ENCODE measurements at regions not wholly inside any gene's neighbourhood (a gene's known extent, or its start where the extent isn't known, plus 50 kb on each side); places are given as distances from the start of the nearest gene placed in this dataset.

- TF ChIP-seq CTCF (conservative IDR thresholded peaks at IDR 0.05; ENCODE audit: low read depth, low read length): no peak
- TF ChIP-seq FOS (IDR thresholded peaks at IDR 0.05; ENCODE audit: low read depth, low read length): no peak
- TF ChIP-seq RAD21 (IDR thresholded peaks at IDR 0.05; ENCODE audit: low read length): no peak
- no peak for TF ChIP-seq CEBPB (IDR thresholded peaks at IDR 0.05; ENCODE audit: low read depth, low read length)
- no peak for TF ChIP-seq POLR2A (IDR thresholded peaks at IDR 0.05; ENCODE audit: low read depth, low read length)
- TF ChIP-seq, protein P1, sequence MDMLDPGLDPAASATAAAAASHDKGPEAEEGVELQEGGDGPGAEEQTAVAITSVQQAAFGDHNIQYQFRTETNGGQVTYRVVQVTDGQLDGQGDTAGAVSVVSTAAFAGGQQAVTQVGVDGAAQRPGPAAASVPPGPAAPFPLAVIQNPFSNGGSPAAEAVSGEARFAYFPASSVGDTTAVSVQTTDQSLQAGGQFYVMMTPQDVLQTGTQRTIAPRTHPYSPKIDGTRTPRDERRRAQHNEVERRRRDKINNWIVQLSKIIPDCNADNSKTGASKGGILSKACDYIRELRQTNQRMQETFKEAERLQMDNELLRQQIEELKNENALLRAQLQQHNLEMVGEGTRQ (IDR thresholded peaks at IDR 0.05; ENCODE audit: low read depth, low read length): no peak
- no peak for TF ChIP-seq MAZ (IDR thresholded peaks at IDR 0.05; ENCODE audit: borderline replicate concordance, low read depth, low read length)
- TF ChIP-seq BHLHE40 (IDR thresholded peaks at IDR 0.05; ENCODE audit: low read depth, low read length): no peak
- TF ChIP-seq SMC3 (IDR thresholded peaks at IDR 0.05; ENCODE audit: low read depth, low read length): no peak
- TF ChIP-seq ELK1 (IDR thresholded peaks at IDR 0.05; ENCODE audit: borderline replicate concordance, low read depth, low read length): no peak
- no peak for TF ChIP-seq NFE2L2 (IDR thresholded peaks at IDR 0.05; ENCODE audit: low read depth, low read length)
- no peak for TF ChIP-seq CHD1 (IDR thresholded peaks at IDR 0.05; ENCODE audit: low read depth, low read length)
Observed at GRCh38 chr12:75703131-75703530, 191.7 kb upstream of the KRR1 start.
